ENCODE measurements at regions not wholly inside any gene's neighbourhood (a gene's known extent, or its start where the extent isn't known, plus 50 kb on each side); places are given as distances from the start of the nearest gene placed in this dataset.

DNA sequence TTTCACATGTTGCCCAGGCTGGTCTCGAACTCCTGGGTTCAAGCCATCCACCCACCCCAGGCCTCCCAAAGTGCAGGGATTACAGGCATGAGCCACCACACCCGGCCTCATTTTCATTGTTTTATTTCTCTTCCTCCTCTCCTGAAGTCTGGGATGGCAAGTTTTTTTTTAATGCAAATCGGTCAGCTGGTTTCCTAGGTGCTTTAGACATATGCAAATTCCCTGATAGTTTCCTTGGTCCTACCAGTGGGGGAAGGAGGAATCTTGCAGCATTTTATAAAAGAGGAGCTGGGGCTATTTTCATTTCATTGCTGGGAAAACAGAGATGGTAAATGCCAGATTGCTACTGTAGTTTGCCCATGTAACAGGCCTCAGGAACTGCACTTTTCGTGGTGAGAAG lies 179.4 kb downstream of the ACTL7B start:
- DNase-seq (ENCODE audit: low spot score): no peak

DNA sequence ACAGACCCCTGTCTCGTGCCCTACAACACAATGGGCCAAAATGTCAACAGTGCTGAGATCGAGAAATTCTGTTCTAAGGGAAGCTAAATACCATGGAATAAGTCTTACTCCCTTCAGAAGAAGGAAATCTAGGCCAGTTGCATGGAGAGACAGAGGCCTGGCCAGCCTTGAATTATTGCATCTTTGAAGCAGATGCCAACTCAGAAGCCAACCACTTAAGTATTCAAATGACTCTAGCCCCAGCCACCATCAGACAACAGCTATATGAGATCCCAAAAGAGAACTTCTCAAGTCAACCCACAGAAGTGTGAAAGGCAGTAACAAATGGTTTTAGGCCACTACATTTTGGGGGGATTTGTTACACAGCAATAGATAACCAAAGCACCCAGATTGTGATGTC lies 180.1 kb downstream of the ACTL7B start:
- DNase-seq (ENCODE audit: low spot score): no peak

DNA sequence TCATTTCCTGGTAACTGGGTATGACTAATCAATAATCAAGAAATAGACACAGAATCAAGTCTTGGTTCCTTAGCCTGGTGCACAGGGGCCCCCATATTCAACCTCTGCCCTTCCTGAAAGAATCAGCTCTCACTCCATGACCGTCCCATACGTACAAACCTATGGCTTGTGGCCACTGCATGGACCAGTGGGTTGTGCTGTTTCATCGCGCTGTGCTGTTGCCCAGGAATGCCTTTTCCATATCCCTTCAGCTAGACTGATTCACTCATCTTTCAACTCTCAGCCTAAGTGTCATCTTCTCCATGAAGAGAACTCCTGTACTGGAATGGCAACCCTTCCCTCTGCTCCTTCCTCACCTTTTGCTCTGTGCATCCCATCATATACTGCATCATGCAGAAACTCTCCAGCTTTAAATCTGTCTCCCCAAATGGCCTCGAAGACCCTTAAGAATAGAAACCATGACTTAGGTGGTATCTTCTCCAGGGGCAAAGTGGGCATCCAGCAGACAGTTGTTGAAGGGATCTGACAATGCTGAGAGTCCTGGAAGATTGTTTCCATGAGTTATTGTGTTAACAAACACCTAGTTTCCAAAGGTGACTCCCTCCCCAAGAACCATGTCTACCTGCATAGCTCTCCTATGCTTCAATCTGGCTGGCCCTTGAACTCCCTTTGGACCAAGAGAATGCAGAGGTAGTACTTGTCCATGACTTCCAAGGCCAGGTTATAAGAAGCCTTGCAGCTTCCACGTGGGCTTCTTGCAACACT lies 180.8 kb downstream of the ACTL7B start:
- no peak for DNase-seq (ENCODE audit: low spot score)

DNA sequence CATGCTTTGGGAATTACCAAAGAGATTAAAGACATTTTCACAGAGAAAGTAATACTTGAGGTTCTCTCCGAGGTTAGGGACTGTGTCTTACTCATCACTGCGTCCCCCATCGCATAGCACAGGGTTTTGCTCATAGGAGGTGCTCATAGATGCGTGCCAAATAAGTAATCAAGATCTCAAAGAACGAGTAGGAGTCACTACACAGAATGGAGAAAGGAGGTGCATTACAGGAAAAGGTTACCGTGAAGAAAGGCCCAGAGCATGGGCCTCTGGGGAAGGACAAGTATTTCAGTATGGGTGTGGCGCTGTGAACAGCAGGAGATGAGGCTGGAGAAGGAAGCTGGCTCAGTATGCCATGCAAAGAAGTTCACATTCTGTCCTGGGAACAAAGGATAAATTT lies 182.4 kb downstream of the ACTL7B start:
- DNase-seq (ENCODE audit: low spot score): no peak

DNA sequence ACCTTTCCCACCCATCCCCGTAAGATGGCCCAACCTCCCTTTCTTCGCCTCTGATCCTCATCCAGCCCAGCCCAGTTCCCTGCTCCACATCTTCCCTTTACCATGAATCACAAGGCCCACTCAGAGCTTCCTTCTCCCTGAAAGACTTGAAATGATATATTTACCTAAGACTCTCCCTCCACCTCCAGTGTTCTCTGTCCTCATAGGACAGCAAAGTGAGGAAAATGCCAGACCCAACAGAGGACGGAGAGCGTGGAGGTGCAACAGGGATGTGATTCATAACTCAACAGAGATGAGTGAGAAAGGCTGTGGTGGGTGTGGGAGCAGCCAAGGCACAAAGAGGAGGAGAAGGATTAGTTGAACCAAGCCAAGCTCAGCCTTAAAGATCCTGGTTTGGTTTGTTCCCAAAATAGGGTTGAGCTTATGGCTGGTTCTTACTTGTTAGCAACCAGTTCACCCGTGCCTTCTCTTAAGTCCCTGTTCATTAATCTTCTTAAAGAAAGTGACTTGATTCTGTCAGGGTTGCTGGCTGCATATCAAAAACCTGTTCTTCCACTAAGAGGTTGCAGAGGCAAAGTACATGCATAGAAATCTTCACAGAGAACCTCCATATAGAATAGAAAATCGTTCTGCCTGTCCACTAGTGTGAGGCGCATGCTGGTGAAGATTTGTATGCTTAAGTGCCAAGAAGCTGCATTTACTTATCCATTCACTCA lies 183.2 kb downstream of the ACTL7B start:
- DNase-seq (ENCODE audit: low spot score): no peak

DNA sequence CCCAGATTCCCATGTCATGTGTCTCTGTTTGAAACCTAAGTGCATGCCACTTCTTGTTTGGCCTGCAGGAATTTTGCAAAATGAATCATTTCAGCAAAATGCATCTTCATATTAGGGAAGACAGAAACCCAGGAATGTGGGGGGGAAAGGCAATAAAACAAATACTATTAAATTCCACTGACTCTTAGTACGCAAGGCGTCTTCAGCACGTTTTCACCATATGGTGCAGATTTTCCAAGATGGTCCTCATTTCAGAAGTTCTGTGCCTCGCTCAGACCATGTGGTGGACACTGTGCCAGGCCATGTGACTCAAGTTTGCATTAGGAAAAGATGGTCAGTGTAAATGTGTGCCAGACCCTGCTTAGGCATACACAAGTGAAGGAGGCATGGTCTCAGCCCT lies 184.0 kb downstream of the ACTL7B start:
- DNase-seq (ENCODE audit: low spot score): no peak

DNA sequence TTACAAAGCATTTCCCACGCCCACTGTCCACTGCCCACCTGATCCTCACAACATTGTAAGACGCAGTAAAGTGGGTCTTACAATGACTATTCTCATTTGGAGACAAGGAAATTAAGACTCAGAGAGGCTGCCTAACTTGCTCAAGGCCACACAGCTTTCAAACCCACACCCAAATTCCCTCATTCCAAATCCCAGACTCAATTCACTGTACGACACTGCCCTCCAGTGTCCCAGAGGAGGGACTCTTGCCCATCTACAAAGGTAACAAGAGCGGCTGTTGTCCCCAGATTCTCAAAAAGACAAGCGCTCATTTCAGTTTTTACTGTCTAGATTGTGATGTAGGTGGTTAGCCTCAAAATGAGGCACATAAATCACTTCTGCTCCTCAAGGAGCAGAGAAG lies 184.6 kb downstream of the ACTL7B start:
- no peak for DNase-seq (ENCODE audit: low spot score)

DNA sequence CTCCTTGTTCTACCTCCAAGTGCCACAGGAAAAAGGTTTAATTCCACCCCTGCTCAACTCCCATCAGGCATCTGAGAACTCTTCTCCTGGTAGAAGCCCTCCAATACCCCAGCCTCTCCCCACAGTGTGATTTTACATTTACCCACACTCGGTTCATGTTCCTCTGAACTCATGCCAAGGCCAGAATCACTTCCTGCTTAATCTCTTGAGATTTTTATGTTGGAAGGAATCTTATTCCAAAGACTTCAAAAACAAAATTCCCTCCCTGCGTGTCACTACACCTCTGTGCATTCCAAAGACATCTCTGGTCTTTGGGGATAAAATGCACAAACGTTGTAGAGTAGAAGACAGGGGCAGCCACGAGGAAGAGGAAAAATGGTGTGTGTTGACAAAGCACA lies 186.8 kb downstream of the ACTL7B start:
- DNase-seq (ENCODE audit: low spot score): no peak

DNA sequence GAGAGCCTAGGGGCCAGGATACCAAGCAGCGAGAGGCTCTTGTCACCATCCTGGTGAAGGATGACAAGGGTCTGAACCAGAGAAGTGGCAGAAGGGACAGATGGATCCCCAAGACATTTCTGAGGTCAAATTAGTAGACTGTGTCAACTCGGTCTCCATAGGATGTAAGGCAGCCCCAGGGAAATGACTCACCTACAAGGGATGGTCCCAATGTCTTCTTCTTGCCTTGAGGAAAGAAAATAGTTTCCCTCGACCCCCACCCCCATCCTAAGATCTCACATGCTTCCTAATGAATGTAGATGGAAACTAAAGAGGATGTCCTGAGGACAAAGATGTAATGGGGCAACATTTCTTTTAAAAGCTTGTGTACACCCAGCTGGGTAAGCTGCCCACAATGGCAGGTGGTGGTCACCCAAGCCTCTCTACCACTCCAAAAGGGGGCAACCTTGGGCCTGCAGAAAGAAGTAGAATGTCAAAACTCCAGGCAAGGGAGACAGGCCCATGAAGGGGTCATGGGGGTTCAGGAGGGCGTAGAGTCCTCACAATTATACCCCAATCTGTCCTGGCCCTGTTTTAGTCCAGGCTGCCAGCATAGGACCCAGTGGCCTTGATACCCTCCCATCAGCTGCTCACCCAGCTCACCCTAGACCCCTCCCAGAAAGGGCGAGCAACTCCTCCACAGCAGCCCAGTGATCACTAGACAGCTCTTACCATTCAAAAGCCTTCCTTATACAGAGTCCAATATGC lies 187.4 kb downstream of the ACTL7B start:
- no peak for DNase-seq (ENCODE audit: low spot score)

DNA sequence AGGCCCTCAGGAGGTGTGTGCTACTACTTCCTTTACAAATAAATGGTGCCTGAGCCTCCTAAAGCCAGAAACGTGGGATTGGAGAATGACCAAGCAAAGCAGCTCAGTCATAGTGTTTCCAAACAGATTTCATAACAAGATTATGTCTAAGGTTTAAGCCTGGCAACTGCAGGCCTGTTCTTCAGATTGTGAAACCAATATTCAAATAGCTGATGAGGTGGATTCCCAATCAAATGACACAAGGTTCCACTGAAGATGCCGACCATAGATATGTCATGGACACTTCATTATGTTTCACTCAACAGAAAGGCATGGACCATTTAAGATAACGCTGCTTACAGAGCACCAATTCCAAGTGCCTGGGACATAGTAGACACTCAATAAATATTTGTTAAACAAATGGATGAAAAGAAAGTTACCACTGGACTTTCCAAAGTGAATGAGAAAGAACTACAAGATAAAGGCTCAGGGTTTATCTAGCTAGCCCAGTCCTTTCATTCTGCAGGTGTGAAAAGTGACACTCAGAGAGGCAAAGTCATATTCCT lies 189.5 kb downstream of the ACTL7B start:
- no peak for DNase-seq (ENCODE audit: low spot score)

DNA sequence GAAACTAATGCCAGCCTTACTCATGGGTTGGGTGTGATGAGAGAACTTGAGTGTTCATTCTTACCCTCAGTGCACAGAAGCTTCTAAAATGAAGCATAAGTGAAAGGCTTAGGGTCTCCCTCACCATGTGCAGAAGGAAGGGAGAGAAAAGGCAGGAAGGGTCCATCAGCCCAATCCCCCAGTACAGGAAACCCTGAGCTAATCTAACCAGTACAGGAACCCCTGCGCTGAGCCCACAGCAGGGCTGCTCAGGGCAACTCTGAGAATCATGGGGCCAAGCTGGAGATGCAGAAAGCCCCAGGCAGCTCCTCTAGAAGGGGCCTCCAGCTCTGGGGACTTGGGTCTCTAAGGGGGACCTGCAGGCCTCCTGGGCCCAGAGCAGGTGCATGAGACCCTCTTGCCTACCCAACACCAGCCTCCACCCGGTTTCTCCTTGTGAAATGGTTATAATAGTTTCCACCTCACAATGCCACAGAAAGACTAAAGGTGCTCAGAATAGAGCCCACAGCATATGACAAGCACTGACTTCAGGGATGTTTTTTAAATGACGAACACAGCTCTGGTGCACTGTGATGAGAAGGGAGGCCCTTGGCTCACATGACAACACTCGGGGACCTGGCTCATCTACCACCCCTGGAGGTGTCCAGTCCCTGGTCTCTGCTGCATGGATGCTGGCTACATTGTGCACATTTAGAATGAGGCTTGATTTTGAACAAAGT lies 190.1 kb downstream of the ACTL7B start:
- no peak for DNase-seq (ENCODE audit: low spot score)

DNA sequence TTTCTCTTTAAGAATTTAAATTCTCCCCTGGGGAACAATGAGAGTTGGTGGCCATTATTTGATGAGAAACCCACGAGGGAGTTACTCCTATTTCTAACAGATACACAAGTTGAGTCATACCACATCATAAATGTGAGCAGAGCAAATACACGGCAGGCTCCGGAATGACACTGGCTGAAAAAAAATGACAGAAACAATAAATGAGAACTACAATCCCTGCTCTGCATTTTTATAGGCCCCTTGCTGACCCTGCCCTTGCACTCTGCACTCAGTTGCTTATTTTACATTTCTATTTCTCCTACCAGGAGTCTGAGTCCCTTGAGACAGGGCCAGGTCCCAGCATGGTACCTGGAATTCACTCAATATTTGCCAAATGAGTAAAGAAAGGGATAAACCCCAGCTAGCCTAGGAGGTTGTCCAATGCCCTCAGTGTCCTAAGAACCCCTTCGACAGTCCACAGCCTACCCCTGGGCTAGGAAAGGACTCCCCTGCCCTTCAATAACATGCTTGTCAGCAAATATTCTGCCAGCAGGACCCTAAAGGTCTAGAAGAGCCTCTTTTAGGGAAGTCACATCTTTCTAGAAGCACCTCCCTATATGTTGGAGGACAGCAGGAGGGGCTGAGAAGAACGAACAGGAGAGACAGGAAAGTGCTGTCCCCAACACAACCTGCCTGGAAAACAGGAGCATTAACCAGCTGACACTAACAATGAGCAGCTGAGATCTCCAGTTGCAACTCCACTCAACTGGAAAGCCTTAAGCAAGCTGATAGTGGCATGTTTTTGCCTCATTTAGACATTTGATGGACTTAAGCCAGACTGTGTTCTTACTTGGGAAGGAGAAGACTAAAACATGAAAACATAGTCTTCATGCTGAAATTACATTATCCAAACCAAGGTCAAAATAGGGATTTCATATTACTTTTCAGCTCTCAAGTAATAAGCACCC lies 191.2 kb downstream of the ACTL7B start:
- no peak for DNase-seq (ENCODE audit: low spot score)

DNA sequence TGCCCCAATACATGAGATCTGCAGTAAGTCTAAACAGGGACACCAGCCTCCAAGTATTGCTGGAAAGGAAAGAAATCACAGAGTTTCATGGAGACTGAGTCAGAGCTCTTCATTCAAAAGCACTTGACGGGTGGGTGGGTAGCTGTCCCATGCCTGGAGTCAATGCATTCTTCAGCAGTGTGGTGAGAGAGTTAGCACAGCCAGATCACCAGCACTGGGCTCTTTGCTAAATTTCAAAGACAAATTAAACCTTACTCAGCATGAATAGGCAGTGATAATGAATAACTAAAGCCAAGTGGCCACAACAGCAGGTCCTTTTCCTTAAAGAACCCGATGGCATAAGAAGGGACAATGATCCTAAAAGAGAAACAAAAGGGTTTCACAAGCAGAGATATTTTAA lies 192.4 kb downstream of the ACTL7B start:
- DNase-seq (ENCODE audit: low spot score): no peak

DNA sequence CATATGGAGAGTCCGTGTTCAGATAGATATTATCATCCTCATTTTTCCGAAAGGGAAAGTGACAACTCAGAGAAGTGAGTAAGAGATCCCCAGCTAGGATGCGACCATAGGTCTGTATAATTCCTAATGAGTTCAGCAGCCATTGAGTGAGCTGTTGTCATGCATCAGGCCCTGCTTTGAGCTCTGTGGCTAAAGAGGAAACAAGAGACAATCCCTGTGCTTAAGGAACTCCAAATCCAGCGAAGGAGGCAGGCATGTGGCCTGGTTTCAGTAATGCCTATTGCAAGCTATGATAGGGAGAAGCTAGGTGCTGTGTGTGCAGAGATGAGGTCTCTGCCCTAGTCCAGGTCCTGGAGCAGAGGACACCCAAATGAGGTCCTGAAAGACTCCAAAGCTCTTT lies 192.8 kb downstream of the ACTL7B start:
- DNase-seq (ENCODE audit: low spot score): no peak

DNA sequence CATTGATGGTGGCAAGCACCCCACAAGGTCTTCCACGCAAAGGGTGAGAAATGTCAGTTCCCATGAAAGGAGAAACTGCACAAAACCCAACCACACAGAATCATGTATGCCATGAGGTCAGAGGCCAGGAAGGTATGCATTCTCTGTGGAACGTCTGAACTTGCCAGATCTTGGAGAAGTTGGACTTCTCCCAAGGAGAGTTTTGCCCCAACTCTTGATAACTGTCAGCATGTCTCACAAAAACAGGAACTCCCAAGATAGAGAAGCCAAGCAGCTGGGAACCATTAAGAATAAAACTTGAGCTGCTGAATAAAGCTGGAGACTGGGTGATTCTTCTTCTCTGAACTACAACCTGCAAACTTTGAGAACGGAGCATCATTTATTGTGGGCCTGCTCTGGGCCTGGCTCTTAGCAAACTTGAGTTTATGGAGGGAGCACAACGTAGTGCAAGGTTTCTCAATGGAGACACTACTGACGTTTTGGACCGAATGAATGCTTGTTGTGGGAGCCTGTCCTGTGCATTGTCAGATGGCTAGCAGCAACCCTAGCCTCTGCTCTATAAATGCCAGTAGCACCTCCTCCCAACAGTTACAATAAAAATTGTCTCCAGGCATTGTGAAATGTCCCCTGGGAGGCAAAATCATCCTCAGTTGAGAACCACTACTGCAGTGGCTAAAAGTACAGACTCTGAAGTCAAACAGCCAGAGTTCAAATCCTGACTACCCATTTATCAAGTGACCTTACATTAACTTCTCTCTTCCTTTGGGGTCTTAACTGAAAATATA lies 193.5 kb downstream of the ACTL7B start:
- DNase-seq (ENCODE audit: low spot score): no peak

DNA sequence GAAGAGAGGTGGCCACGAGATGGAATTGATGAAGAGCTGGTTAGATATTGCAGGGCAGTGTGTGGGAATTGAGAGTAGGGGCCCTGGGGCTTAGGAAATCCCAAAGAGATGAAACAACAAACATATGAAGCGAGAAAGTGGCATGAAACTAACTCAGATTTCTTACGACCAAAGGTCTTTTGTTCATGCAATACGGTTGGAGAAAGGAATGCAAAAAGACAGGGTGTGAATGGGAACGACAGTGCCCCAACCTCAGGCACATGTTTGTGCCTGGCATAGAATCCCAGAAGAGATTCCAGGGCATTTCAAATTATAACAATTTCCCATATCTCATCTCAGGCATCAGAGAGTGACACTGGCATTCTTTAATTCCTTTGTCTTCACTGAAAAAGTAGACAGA lies 199.2 kb downstream of the ACTL7B start:
- no peak for DNase-seq (ENCODE audit: low spot score)

DNA sequence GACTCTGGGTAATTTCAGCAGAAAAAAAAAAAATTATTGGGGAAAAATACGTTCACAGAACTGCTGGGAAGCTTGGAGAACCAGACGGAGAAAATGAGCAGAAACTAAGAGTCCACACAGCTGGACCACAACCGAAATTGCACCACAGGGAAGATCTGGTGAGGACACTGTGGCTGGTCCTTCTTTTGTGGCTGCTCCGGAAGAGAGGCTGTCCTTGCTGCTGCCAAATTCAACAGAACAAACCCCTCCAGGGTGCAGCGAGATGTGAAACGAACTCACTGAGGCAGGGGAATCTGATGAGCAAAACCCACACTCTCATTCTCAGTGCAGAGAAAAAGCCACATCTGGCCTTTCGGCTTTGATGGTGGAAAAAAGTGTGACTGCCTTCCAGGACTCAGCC lies 200.0 kb downstream of the ACTL7B start:
- DNase-seq (ENCODE audit: low spot score): no peak

DNA sequence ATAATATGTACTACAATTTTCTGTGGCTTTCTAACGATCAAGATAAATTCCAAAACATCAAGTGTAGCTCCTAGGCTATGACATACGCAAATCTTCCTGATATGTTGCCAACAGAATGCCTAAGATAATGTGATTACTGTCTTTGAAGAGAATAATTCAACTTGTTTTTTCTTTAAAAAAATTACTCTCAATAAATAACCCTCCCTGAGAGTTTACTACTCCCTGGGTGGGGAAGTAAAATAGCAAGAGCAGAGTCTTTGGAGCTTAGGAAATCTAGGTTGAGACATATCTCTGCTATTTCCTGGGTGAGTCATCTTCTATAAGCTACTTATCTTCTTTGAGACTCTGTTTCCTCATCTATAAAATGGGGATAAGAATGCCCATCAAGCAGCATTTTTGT lies 201.2 kb downstream of the ACTL7B start:
- no peak for DNase-seq (ENCODE audit: low spot score)

DNA sequence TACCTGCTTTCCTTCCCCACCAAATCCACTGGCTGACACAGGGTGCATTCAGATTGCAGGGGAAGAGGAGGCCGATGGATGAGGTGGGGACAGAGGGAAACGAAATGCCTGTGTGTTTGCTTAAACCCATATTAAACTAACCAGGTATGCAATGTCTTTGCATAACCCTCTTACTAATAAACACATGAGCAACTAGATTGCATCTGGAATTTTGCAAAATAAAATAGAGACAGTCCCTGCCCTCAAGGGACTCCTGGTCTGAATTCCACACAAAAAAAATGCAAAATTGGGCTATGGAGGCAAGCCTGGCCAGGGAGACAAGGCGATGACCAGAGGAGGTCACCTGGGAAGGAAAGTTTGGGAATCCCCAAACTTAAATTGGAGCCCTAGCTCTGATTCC lies 202.9 kb downstream of the ACTL7B start:
- DNase-seq (ENCODE audit: low spot score): no peak

DNA sequence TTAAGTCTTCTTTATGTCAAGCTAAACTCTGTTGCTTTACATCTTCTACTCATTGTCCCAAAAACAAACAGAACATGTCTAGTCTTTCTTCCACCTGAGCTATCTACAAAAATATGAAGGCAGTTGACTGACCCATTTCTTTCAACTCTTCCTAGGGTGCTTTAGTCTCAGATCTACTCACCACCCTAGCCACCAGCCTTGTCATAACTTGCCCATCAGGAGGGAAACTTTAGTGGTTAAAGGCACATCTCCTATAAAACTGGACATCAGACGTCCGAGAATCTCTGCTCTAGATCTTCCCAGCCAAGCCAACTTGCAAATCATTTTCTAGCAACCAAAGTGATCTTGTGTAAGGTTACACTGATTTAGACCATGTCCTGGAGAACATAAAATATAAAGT lies 205.0 kb downstream of the ACTL7B start:
- DNase-seq (ENCODE audit: low spot score): no peak

All from NAMALWA (cell line).